NCI-H2227 treated with DMSO at 0.1 percent for 48 hours (cell line): ENCODE measurements at regions not wholly inside any gene's neighbourhood (a gene's known extent, or its start where the extent isn't known, plus 50 kb on each side); places are given as distances from the start of the nearest gene placed in this dataset.
"Not testable (repeated sequence)": the region's sequence is repeated elsewhere in the genome, so short reads cannot be mapped to it uniquely, and the experiment has no call there.

Experiments
- DNase-seq: peaks from one replicate; lab custom pipeline; 2025; lab: John Stamatoyannopoulos, UW

GRCh38 chr18:1488957-1489356, 584.3 kb downstream of the ADCYAP1 start:
- DNase-seq: no peak

- no peak for DNase-seq
Measured at GRCh38 chr18:1495387-1495786, 590.7 kb downstream of the ADCYAP1 start.

GRCh38 chr18:1496096-1496495, 591.4 kb downstream of the ADCYAP1 start:
- DNase-seq: no peak

- no peak for DNase-seq
Measured at GRCh38 chr18:1498216-1498615, 593.5 kb downstream of the ADCYAP1 start.

GRCh38 chr18:1499265-1499664, 594.6 kb downstream of the ADCYAP1 start:
- DNase-seq: no peak

- DNase-seq: no peak
Measured at GRCh38 chr18:1503847-1504246, 599.2 kb downstream of the ADCYAP1 start.

- DNase-seq: no peak
Measured at GRCh38 chr18:1505856-1506255, 601.2 kb downstream of the ADCYAP1 start.

GRCh38 chr18:1510542-1511179, 606.0 kb downstream of the ADCYAP1 start:
- no peak for DNase-seq

- DNase-seq: no peak
Measured at GRCh38 chr18:1511619-1512311, 607.1 kb downstream of the ADCYAP1 start.

GRCh38 chr18:1513519-1513918, 608.8 kb downstream of the ADCYAP1 start:
- no peak for DNase-seq

- not testable (repeated sequence) for DNase-seq
Measured at GRCh38 chr18:1521588-1522248, 617.0 kb downstream of the ADCYAP1 start.

GRCh38 chr18:1522249-1522615, 617.6 kb downstream of the ADCYAP1 start:
- DNase-seq: no peak

- DNase-seq: no peak
Measured at GRCh38 chr18:1526991-1527390, 622.3 kb downstream of the ADCYAP1 start.

GRCh38 chr18:1527805-1528204, 623.1 kb downstream of the ADCYAP1 start:
- no peak for DNase-seq

- no peak for DNase-seq
Measured at GRCh38 chr18:1528447-1528846, 623.8 kb downstream of the ADCYAP1 start.

- DNase-seq: no peak
Measured at GRCh38 chr18:1528964-1529509, 624.4 kb downstream of the ADCYAP1 start.

- DNase-seq: no peak
Measured at GRCh38 chr18:1530650-1531049, 626.0 kb downstream of the ADCYAP1 start.

- no peak for DNase-seq
Measured at GRCh38 chr18:1539276-1539675, 634.6 kb downstream of the ADCYAP1 start.

- DNase-seq: no peak
Measured at GRCh38 chr18:1541478-1541877, 636.8 kb downstream of the ADCYAP1 start.

- DNase-seq: no peak
Measured at GRCh38 chr18:1542230-1542774, 637.6 kb downstream of the ADCYAP1 start.

GRCh38 chr18:1544016-1544415, 639.3 kb downstream of the ADCYAP1 start:
- no peak for DNase-seq

- DNase-seq: not testable (repeated sequence)
Measured at GRCh38 chr18:1557711-1558110, 653.0 kb downstream of the ADCYAP1 start.

- DNase-seq: no peak
Measured at GRCh38 chr18:1559563-1559962, 654.9 kb downstream of the ADCYAP1 start.
